Heart right ventricle (tissue), 16 donors: ENCODE measurements at regions not wholly inside any gene's neighbourhood (a gene's known extent, or its start where the extent isn't known, plus 50 kb on each side); places are given as distances from the start of the nearest gene placed in this dataset.

Experiments
- ATAC-seq, 8 donors: fragments of 200-7000 bp; cut with Tn5 transposase; one replicate each; pipeline ENCODE4 v1.9.1; 2020; ENCODE audit warnings: mild to moderate bottlenecking in 8 of 8, moderate library complexity in 8 of 8, moderate number of reproducible peaks in 1 of 8
- DNase-seq, 2 donors: peaks; one replicate each; pipeline ENCODE4 v3.0.0-alpha.2; 2020
- H3K27ac ChIP-seq, 10 donors: fragments of 200-600 bp; sonication (generic) in 2 of 10; one replicate each; pipeline versions ENCODE4 v1.5.0 to v1.8.0; 2020 to 2022; ENCODE audit warnings: mild to moderate bottlenecking in 3 of 10
- H3K27me3 ChIP-seq, 7 donors: fragments of 200-600 bp; one replicate each; pipeline ENCODE4 v1.8.0; 2021 to 2022; ENCODE audit warnings: mild to moderate bottlenecking in 2 of 7
- H3K36me3 ChIP-seq, 9 donors: fragments of 200-600 bp; sonication (generic) in 1 of 9; one replicate each; pipeline versions ENCODE4 v1.5.0 to v1.8.0; 2020 to 2022; ENCODE audit warnings: mild to moderate bottlenecking in 2 of 9
- H3K4me1 ChIP-seq, 9 donors: fragments of 200-600 bp; sonication (generic) in 1 of 9; one replicate each; pipeline versions ENCODE4 v1.5.0 to v1.8.0; 2020 to 2022; ENCODE audit warnings: mild to moderate bottlenecking in 4 of 9
- H3K4me3 ChIP-seq, 10 donors: fragments of 200-600 bp; sonication (generic) in 2 of 10; one replicate each; pipeline versions ENCODE4 v1.5.0 to v1.8.0; 2020 to 2022; ENCODE audit warnings: mild to moderate bottlenecking in 7 of 10, moderate library complexity in 2 of 10
- H3K9me3 ChIP-seq, 11 donors: fragments of 200-600 bp in 10 of 11; sonication (generic) in 2 of 11; one replicate each; pipeline versions ENCODE4 v1.5.0 to v1.8.0; 2013 to 2022; ENCODE audit warnings: mild to moderate bottlenecking in 2 of 11, control low read depth in 1 of 11, moderate library complexity in 1 of 11
- CTCF ChIP-seq, 9 donors: fragments of 200-600 bp; sonication (generic) in 2 of 9; IDR thresholded peaks; one replicate each; pipeline versions ENCODE4 v1.5.0 to v1.8.0; 2021 to 2022; ENCODE audit warnings: antibody characterized with exemption in 9 of 9, mild to moderate bottlenecking in 5 of 9, moderate library complexity in 1 of 9
- WGBS, 2 donors: extraction: QIAGEN DNeasy Blood & Tissue Kit; methylation state at CpG; one replicate each; pipeline ENCODE4 v1.1.7; 2013; ENCODE audit warnings: inconsistent platforms in 1 of 2; 5-methylcytosine and 5-hydroxymethylcytosine counted together
- intact Hi-C, 10 donors: fragments of 100-400 bp; cut with DNase I; formaldehyde crosslinking; loops; one replicate each; pipeline versions ENCODE4 v1.11.1 to v1.14.2; 2022
- donor health status: Arrhythmogenic right ventricular cardiomyopathy.
- donor health status: ischemic (EF 13 %, LVEDD 7.1; RV severe dilation, severe dysfunction).
- donor health status: healthy with polysubstance abuse.
- donor health status: DM: no; HTN: yes; CAD: no.
- donor health status: DM: no; HTN: no; CAD: no.
- donor health status: ischemic (EF 25% LVEDD 6.9; RV normal size, moderate dysfunction).
- donor health status: ischemic (EF 25% LVEDD 5.7; RV mildly dilated, moderate dysfunction).
- donor health status: healthy.
- donor health status: DM: yes; HTN: yes; CAD: no.
- donor health status: Ischemic cardiomyopathy.
- donor health status: ischemic (EF 35%, LVEDD 5.7; RV mildly dilated, moderate dysfunction).
- donor health status: nonischemic (EF 11% LVEDD 7.7; RV severe dilation, severe dysfunction).
- donor health status: DM: yes; HTN: yes; CAD: no.
- donor health status: PGD.
- donor health status: ischemic (EF 29% LVEDD 5.4; RV normal size, mild dysfunction).
- donor health status: nonischemic (EF 23%, LVEDD 6.1; RV moderate dilation, normal function).

- DNase-seq: no peak
- no peak overlapping the region for H3K27ac ChIP-seq
- intact Hi-C loops: no loop called here
- no peak for ATAC-seq
- H3K36me3 ChIP-seq: no peaks in the 10 kb centered on the region
- 77 to 79% methylated on average over 3 of the region's 3 CpGs for WGBS, 2 donors
- no peaks in the 10 kb centered on the region for H3K4me1 ChIP-seq
- peaks cover 0 to 28% (median 8%) of the 10 kb centered on the region in 11 donors for H3K9me3 ChIP-seq
- TF ChIP-seq CTCF (IDR thresholded peaks at IDR 0.05): no peak
- no peaks in the 10 kb centered on the region for H3K27me3 ChIP-seq
- H3K4me3 ChIP-seq: no peak overlapping the region
Measured at GRCh38 chr17:13253733-13254410, 236.0 kb upstream of the ELAC2 start.

- Histone ChIP-seq H3K36me3 (no peaks in the 10 kb centered on the region), H3K27ac (no peak overlapping the region), H3K4me3 (no peak overlapping the region), H3K27me3 (peaks cover 0 to 5% (median 0%) of the 10 kb centered on the region in 7 donors), H3K9me3 (peaks cover 0 to 17% (median 9%) of the 10 kb centered on the region in 11 donors), H3K4me1 (no peaks in the 10 kb centered on the region)
- WGBS, 2 donors: 87 to 92% methylated on average over 5 of the region's 5 CpGs
- no peak for TF ChIP-seq CTCF (IDR thresholded peaks at IDR 0.05)
- intact Hi-C loops: no loop called here
- ATAC-seq: no peak
- DNase-seq: no peak
Measured at GRCh38 chr17:13244513-13244912, 226.7 kb upstream of the ELAC2 start.

- no peak overlapping the region for H3K4me3 ChIP-seq
- ATAC-seq (no peak), DNase-seq (no peak)
- H3K4me1 ChIP-seq: no peaks in the 10 kb centered on the region
- no peak overlapping the region for H3K27ac ChIP-seq
- intact Hi-C loops: no loop called here
- no peak for TF ChIP-seq CTCF (IDR thresholded peaks at IDR 0.05)
- H3K36me3 ChIP-seq: no peaks in the 10 kb centered on the region
- WGBS, 2 donors: 83 to 97% methylated on average over 4 of the region's 4 CpGs
- H3K9me3 ChIP-seq: peaks cover 0 to 8% (median 0%) of the 10 kb centered on the region in 11 donors
- H3K27me3 ChIP-seq: peaks cover 0 to 5% (median 0%) of the 10 kb centered on the region in 7 donors
Measured at GRCh38 chr17:13243585-13243984, 225.8 kb upstream of the ELAC2 start.

- Histone ChIP-seq H3K27me3 (peaks cover 0 to 5% (median 0%) of the 10 kb centered on the region in 7 donors), H3K36me3 (no peaks in the 10 kb centered on the region), H3K4me1 (no peaks in the 10 kb centered on the region), H3K9me3 (no peaks in the 10 kb centered on the region), H3K4me3 (no peak overlapping the region), H3K27ac (no peak overlapping the region)
- no peak for DNase-seq
- TF ChIP-seq CTCF (IDR thresholded peaks at IDR 0.05): no peak
- ATAC-seq: no peak
- intact Hi-C loops: no loop called here
- 67 to 83% methylated on average over 1 of the region's 1 CpG for WGBS, 2 donors
Measured at GRCh38 chr17:13240851-13241250, 223.0 kb upstream of the ELAC2 start.
